Glutamatergic neuron (in vitro differentiated cells): ENCODE measurements at regions not wholly inside any gene's neighbourhood (a gene's known extent, or its start where the extent isn't known, plus 50 kb on each side); places are given as distances from the start of the nearest gene placed in this dataset.

Experiments
- DNase-seq: peaks from one replicate; pipeline ENCODE4 v3.0.0; 2022
- H3K27ac Mint-ChIP-seq: one replicate; pipeline ENCODE4 v1.8.0; 2020; ENCODE audit warnings: mild to moderate bottlenecking, mixed read lengths, inconsistent platforms; ENCODE audit not compliant: unreplicated experiment
- H3K27me3 Mint-ChIP-seq: one replicate; pipeline ENCODE4 v1.8.0; 2020; ENCODE audit warnings: mild to moderate bottlenecking, moderate library complexity, mixed read lengths, inconsistent platforms; ENCODE audit not compliant: unreplicated experiment
- H3K36me3 Mint-ChIP-seq: one replicate; pipeline ENCODE4 v1.8.0; 2020; ENCODE audit warnings: mild to moderate bottlenecking, mixed read lengths, inconsistent platforms; ENCODE audit not compliant: unreplicated experiment
- H3K4me1 Mint-ChIP-seq: one replicate; pipeline ENCODE4 v1.8.0; 2020; ENCODE audit warnings: mild to moderate bottlenecking, low read depth, mixed read lengths, inconsistent platforms; ENCODE audit not compliant: unreplicated experiment
- H3K4me3 Mint-ChIP-seq: one replicate; pipeline ENCODE4 v1.8.0; 2020; ENCODE audit warnings: mild to moderate bottlenecking, mixed read lengths, inconsistent platforms; ENCODE audit not compliant: unreplicated experiment
- H3K9me3 Mint-ChIP-seq: one replicate; pipeline ENCODE4 v1.8.0; 2020; ENCODE audit warnings: mild to moderate bottlenecking, moderate library complexity, mixed read lengths, inconsistent platforms; ENCODE audit not compliant: unreplicated experiment
- TF ChIP-seq, protein P1 (sequence below): fragments of 200-600 bp; sonication (generic); IDR thresholded peaks from one replicate; pipeline ENCODE4 v1.5.0; 2021; ENCODE audit not compliant: partially characterized antibody, unreplicated experiment

DNA sequence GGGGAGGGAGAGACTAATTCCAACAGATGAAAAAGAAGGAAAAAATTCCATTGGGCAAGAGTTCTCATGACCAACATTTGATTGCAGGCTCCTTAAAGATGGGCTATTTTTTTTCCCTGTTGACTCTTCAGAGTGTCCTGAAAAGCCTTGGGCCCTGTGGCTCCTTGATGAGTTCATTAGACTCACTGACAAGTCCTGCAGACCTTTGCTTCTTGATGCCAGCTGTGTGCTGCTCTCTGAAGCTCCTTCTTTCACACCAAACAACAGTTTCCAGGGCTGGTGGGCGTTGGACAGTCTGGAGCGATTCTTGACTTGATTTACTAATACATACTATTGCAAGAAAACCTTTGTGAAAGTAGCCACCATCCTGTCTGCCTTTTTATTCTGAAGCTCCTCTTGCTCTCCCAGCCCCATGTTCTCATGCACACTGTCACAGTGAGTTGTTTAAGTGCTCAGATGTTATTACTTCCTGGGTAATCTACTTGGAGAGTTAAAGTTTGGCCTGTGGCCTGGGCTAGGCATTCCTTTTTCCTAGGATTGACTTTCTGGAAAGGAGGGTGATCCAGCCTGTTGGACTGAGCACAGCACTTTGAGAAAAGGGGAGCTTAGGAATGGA is 250.3 kb downstream of the PTEN start:
- Mint-ChIP-seq H3K4me3 (no peak overlapping the region), H3K27ac (no peak overlapping the region), H3K27me3 (peaks cover 3% of the 10 kb centered on the region), H3K4me1 (no peaks in the 10 kb centered on the region), H3K36me3 (no peaks in the 10 kb centered on the region), H3K9me3 (peaks cover 1% of the 10 kb centered on the region)
- TF ChIP-seq, protein P1, sequence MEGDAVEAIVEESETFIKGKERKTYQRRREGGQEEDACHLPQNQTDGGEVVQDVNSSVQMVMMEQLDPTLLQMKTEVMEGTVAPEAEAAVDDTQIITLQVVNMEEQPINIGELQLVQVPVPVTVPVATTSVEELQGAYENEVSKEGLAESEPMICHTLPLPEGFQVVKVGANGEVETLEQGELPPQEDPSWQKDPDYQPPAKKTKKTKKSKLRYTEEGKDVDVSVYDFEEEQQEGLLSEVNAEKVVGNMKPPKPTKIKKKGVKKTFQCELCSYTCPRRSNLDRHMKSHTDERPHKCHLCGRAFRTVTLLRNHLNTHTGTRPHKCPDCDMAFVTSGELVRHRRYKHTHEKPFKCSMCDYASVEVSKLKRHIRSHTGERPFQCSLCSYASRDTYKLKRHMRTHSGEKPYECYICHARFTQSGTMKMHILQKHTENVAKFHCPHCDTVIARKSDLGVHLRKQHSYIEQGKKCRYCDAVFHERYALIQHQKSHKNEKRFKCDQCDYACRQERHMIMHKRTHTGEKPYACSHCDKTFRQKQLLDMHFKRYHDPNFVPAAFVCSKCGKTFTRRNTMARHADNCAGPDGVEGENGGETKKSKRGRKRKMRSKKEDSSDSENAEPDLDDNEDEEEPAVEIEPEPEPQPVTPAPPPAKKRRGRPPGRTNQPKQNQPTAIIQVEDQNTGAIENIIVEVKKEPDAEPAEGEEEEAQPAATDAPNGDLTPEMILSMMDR, result no peak
- DNase-seq, result no peak

DNA sequence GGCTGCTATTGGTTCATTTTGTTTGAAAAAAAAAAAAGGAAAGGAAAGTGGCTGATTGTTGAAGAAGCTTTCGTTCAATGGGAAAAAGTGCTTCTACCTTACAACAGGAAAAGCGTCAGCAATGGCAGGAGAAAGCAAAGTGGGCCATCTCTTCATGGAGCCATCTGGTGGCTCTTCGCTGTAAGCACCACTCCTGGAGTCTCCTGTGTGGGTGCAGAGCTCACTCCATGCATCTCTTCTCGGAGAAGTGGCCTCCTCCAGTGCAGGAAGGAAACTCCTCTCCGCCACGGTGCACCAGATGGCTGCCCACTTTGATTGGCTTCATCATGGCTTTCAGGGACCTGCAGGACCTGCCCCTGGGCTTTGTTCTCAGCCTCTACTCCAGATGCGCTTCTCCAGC is 250.9 kb downstream of the PTEN start:
- Mint-ChIP-seq H3K4me3 (no peak overlapping the region), H3K9me3 (peaks cover 1% of the 10 kb centered on the region), H3K27me3 (peaks cover 3% of the 10 kb centered on the region), H3K36me3 (no peaks in the 10 kb centered on the region), H3K4me1 (no peaks in the 10 kb centered on the region), H3K27ac (no peak overlapping the region)
- TF ChIP-seq, protein P1, result no peak
- no peak for DNase-seq

DNA sequence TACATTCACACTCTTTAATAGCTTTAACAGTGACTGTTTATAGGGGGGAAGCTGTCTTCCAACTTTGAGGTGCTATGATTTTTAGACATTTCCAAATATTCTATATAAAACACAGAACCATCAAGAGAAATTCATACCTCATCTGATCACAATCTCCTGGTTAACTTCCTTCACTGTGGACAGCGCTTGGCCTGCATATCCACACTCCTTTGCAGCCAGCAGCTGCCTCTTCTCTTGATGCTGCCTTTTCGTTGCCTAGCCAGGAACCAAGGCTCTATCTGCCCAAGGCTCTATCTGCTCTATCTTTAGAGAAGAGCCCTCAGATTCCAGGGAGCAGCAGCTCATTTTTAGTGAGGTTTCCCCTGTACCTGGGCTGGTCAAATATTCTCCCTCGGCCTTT is 252.0 kb downstream of the PTEN start:
- Mint-ChIP-seq H3K27me3 (peaks cover under 1% of the 10 kb centered on the region), H3K9me3 (peaks cover 1% of the 10 kb centered on the region), H3K4me1 (no peaks in the 10 kb centered on the region), H3K4me3 (no peak overlapping the region), H3K36me3 (no peaks in the 10 kb centered on the region), H3K27ac (no peak overlapping the region)
- DNase-seq, result no peak
- TF ChIP-seq, protein P1, result no peak

DNA sequence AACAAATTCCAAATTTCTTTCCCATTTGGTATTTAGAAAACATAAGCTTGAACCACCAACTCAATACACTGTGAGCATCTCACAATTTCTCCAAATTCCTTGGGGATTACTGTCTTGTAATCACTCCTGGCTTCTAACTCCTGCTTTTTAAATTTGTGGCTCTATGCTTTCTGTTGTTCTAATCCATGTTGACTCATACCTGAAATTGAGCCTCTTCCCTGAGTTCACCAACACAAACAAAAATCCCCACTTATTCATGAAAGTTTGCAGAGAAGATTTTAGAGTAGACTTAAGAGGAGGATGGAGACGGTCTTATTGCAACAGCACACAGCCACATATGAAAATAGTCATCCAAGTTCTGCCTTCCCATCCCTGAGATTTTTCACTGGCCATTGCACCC is 252.5 kb downstream of the PTEN start:
- Mint-ChIP-seq H3K4me3 (no peak overlapping the region), H3K4me1 (no peaks in the 10 kb centered on the region), H3K27ac (no peak overlapping the region), H3K27me3 (no peaks in the 10 kb centered on the region), H3K9me3 (peaks cover 1% of the 10 kb centered on the region), H3K36me3 (no peaks in the 10 kb centered on the region)
- DNase-seq, result no peak
- TF ChIP-seq, protein P1, result no peak

DNA sequence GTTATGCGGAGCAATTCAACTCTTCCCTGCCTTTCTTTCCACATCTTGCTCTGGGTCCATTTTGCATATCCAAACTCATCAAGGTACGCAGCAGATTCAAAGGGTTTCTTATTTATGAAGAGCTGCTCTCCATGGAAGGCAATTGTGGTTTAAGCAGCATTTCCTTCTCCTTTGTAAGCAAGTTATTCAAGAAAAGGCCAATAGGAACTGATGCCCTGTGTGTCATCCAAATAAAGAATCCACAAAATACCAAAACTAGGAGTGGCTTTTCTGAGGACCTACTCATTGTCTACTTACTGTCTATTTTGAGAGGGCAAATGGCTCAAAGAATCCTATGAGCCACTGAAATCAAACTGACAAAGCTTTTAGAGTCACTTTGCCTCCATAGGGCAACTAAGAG is 253.1 kb downstream of the PTEN start:
- TF ChIP-seq, protein P1, result no peak
- peaks cover 1% of the 10 kb centered on the region for H3K9me3 Mint-ChIP-seq
- no peaks in the 10 kb centered on the region for H3K4me1 Mint-ChIP-seq
- no peaks in the 10 kb centered on the region for H3K36me3 Mint-ChIP-seq
- H3K27ac Mint-ChIP-seq, result no peak overlapping the region
- H3K4me3 Mint-ChIP-seq, result no peak overlapping the region
- H3K27me3 Mint-ChIP-seq, result no peaks in the 10 kb centered on the region
- no peak for DNase-seq
